Hematopoietic multipotent progenitor cell treated with erythropoietin and hydrocortisone succinate and interleukin-3 and kit ligand, for 6 days (in vitro differentiated cells): ENCODE measurements at regions not wholly inside any gene's neighbourhood (a gene's known extent, or its start where the extent isn't known, plus 50 kb on each side); places are given as distances from the start of the nearest gene placed in this dataset.
A peak's percentile ranks its signal among the peaks of the same experiment; 100 is the strongest.
"Not testable (repeated sequence)": the region's sequence is repeated elsewhere in the genome, so short reads cannot be mapped to it uniquely, and the experiment has no call there.

Source experiments
- DNase-seq: peaks from one replicate; pipeline ENCODE4 v3.0.0-alpha.2; 2015

DNA sequence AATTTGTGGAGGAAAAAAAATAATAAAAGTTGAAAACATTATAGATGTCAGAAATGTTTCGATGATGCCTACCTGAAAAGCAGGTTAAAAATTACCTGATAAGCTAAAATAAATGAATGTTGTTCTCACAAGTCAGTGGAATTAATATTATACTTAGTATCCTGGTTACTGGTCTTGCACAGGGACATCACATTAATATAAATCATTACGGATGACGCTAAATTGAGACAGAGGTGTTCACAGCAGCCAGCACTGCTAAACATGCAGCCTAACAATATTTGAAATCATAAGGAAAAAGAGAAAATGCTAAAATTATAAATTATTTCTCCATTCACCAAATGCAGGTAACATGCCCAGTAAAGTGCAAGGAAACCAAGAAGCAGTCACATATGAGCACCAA is 1130.0 kb downstream of the STPG2 start:
- no peak for DNase-seq

DNA sequence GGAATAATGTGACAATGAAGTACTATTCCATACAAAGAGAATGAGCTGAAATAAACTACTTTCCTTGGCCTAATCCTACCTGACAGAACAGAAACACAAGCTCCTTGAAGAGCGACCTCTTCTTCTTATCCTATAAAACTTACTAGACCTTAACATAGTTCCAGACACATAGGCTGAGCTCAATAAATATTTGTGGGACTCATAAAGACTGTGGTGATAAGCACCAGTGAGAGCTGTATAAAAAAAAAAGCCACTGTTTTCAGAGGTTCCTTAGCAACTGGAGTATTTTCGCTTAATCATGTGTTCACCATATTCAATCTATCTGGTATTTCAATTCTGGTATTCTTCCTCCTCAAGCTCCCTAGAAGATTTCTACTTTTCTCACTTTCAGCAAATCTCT is 1129.6 kb downstream of the STPG2 start:
- DNase-seq: no peak

- no peak for DNase-seq
Observed at GRCh38 chr4:97015301-97015700, 1128.0 kb downstream of the STPG2 start.

GRCh38 chr4:97016186-97016907 is 1126.9 kb downstream of the STPG2 start:
- DNase-seq: no peak

- DNase-seq: no peak
Observed at GRCh38 chr4:97027728-97028410, 1115.4 kb downstream of the STPG2 start.

DNA sequence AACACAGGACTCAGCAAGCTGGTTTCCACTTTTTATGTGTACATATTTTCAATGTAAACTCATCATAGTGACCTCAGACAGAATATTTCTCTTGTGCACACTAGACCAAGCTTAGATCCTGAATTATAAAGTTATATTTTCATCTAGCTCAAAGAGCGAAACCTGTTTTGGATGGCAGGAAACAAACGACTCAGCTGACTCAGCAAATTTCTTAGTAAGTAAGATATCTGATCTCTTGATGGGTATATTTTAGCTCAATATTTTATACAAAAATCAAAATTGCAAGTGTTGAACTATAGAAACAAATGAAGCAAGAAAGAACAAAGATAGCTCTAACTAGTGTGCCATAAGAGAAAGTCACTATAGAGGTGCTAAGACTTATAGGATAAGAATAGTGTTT is 1114.5 kb downstream of the STPG2 start:
- peak; percentile 11 for DNase-seq

DNA sequence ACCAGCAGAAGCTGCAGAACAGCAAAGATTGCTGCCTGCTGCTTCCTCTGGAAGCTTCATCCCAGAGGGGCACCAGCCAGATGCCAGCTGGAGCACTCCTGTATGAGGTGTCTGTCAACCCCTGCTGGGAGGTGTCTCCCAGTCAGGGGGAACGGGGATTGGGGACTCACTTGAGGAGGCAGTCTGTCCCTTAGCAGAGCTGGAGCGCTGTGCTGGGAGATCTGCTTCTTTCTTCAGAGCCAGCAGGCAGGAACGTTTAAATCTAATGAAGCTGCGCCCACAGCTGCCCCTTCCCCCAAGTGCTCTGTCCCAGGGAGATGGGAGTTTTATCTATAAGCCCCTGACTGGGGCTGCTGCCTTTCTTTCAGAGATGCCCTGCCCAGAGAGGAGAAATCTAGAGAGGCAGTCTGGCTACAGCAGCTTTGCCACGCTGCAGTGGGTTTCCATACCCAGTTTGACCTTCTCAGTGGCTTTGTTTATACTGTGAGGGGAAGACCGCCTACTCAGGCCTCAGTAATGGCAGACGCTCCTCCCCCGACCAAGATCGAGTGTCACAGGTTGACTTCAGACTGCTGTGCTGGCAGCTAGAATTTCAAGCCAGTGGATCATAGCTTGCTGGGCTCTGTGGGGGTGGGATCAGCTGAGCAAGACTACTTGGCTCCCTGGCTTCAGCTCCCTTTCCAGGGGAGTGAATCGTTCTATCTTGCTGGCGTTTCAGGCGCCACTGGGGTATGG is 1105.7 kb downstream of the STPG2 start:
- not testable (repeated sequence) for DNase-seq

- DNase-seq: no peak
Observed at GRCh38 chr4:97038146-97038516, 1105.1 kb downstream of the STPG2 start.

GRCh38 chr4:97072666-97073065 is 1070.6 kb downstream of the STPG2 start:
- DNase-seq: no peak

- peak; percentile 11 for DNase-seq
Observed at GRCh38 chr4:97073194-97073593, 1070.1 kb downstream of the STPG2 start.

- DNase-seq: no peak
Observed at GRCh38 chr4:97074531-97074930, 1068.7 kb downstream of the STPG2 start.

GRCh38 chr4:97081951-97082350 is 1061.3 kb downstream of the STPG2 start:
- no peak for DNase-seq

GRCh38 chr4:97097036-97097435 is 1046.2 kb downstream of the STPG2 start:
- DNase-seq: not testable (repeated sequence)

GRCh38 chr4:97101171-97101570 is 1042.1 kb downstream of the STPG2 start:
- not testable (repeated sequence) for DNase-seq

- no peak for DNase-seq
Observed at GRCh38 chr4:97103252-97103651, 1040.0 kb downstream of the STPG2 start.

DNA sequence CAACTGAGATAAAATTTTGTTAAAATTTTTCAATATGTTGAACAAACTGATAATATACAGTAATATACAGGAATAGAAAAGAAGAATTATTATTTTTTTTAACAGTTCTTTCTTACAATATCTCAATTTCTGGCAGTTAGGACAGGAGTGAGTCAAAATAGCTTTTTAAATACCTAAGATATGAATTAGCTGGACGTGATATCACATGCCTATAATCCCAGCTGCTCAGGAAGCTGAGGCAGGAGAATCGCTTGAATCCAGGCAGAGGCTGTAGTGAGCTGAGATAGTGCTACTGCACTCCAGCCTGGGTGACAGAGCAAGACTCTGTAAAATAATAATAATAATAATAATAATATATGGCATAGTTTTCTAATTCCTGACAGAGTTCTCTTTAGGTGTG is 1039.3 kb downstream of the STPG2 start:
- no peak for DNase-seq

GRCh38 chr4:97104666-97105065 is 1038.6 kb downstream of the STPG2 start:
- no peak for DNase-seq

DNA sequence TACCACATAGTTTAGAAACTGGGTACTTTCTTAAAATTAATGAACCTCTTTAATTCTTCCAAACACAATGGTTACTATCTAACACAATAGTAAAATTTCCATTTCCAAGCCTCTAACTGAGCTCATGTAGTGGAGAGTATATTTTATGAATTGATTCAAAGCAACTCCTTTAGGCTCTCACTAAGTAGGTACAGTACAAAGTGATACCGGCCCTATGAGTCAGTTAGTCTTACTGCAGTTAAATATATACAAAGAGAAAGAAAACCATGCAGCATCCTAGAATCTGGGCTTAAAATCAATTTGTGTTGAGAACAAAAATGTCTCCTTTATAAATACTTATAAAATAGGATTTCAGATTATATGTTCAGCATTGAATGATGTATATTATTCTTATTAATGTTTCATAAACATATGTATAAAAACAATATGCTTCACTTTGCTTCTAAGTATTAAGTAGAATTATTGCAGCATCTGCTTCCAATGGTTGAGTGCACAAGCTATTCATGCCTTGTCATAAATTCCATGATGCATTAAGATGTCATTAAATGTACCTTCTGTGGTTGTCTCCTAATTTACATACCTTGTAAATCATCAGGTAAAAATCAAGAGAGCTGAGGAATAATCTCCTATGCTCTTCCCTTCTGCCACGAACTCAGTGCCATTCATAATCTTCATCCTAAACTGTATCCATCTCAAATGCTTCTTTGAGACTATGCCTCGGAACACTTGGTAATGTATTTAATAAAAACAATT is 1037.8 kb downstream of the STPG2 start:
- no peak for DNase-seq

- DNase-seq: no peak
Observed at GRCh38 chr4:97106161-97106560, 1037.1 kb downstream of the STPG2 start.

GRCh38 chr4:97110506-97110905 is 1032.8 kb downstream of the STPG2 start:
- no peak for DNase-seq

GRCh38 chr4:97116511-97116910 is 1026.8 kb downstream of the STPG2 start:
- no peak for DNase-seq

- no peak for DNase-seq
Observed at GRCh38 chr4:97121493-97121892, 1021.8 kb downstream of the STPG2 start.

DNA sequence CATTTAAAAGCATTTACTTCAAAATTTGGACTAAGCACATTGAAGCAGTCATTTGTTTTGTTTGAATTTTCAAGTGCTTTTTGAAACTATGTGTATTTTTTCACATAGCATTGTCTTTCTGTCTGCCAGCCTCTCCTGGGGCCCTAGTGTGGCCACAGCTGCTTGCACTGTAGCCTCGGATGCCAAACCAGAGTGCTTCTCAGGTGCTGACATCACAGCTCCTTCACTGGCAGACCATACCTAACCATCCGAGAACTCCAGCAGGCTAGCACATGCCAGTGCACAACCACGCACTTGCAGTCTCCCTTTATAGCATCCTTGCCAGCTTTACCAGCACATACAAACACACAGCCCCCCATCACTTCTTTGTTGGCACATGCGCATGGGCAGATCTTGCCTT is 1019.7 kb downstream of the STPG2 start:
- DNase-seq: no peak
